HEK293 (cell line): ENCODE measurements at regions not wholly inside any gene's neighbourhood (a gene's known extent, or its start where the extent isn't known, plus 50 kb on each side); places are given as distances from the start of the nearest gene placed in this dataset.

Experiments
- CTCF ChIA-PET: fragments of 350-600 bp; formaldehyde crosslinking; extraction: SDS; loops from one replicate; lab custom pipeline; 2021; ENCODE audit warnings: antibody characterized with exemption; lab: Yijun Ruan, JAX
- POLR2A ChIA-PET: fragments of 300-600 bp; formaldehyde crosslinking; extraction: SDS; loops from one replicate; lab custom pipeline; 2020; ENCODE audit warnings: antibody characterized with exemption, inconsistent platforms; lab: Yijun Ruan, JAX
- H3K27ac ChIP-seq: fragments of 200-500 bp; sonication (Bioruptor generic); 2 replicates; pipeline ENCODE4 v1.5.1; 2014; ENCODE audit warnings: low read depth, low read length, control low read depth, inconsistent platforms; ENCODE audit errors: extremely low read depth
- H3K36me3 ChIP-seq, 2 experiments: fragments of 200-500 bp in 1 of 2; sonication (Bioruptor generic) in 1 of 2; 1 replicate in 1 of 2; 2 replicates in 1 of 2; pipeline ENCODE4 v1.5.1; 2014 to 2017; ENCODE audit warnings: inconsistent platforms in 2 of 2, low read length in 2 of 2; ENCODE audit not compliant: control insufficient read depth in 2 of 2, insufficient read depth in 1 of 2
- H3K4me1 ChIP-seq: fragments of 200-500 bp; sonication (Bioruptor generic); 2 replicates; pipeline ENCODE4 v1.5.1; 2014; ENCODE audit warnings: mild to moderate bottlenecking, low read length, inconsistent platforms; ENCODE audit not compliant: control insufficient read depth, insufficient read depth
- H3K4me3 ChIP-seq: 2 replicates; pipeline ENCODE4 v1.5.1; 2011; ENCODE audit warnings: low read depth, mild to moderate bottlenecking, control low read depth, low read length, moderate library complexity
- H3K9me3 ChIP-seq: fragments of 200-500 bp; sonication (Bioruptor generic); 2 replicates; pipeline ENCODE4 v1.5.1; 2014; ENCODE audit warnings: low read depth, low read length, inconsistent platforms; ENCODE audit not compliant: control insufficient read depth, insufficient read depth
- GFI1B ChIP-seq: fragments of 450-650 bp; formaldehyde crosslinking; IDR thresholded peaks from 2 replicates; pipeline ENCODE4 v1.5.1; 2016; ENCODE audit warnings: missing biosample characterization, missing genetic modification characterization
- GLI2 ChIP-seq: fragments of 450-650 bp; formaldehyde crosslinking; IDR thresholded peaks from 2 replicates; pipeline ENCODE4; 2017; ENCODE audit warnings: missing biosample characterization, missing genetic modification characterization, low read depth, borderline replicate concordance
- HOXA7 ChIP-seq: sonication (generic); formaldehyde crosslinking; IDR thresholded peaks from 2 replicates; pipeline ENCODE4 v1.8.1; 2022; ENCODE audit warnings: missing genetic modification reagents, borderline replicate concordance
- HOXC10 ChIP-seq: sonication (generic); formaldehyde crosslinking; IDR thresholded peaks from 2 replicates; pipeline ENCODE4 v1.8.1; 2023; ENCODE audit warnings: mild to moderate bottlenecking, missing genetic modification reagents
- REPIN1 ChIP-seq: fragments of 450-650 bp; formaldehyde crosslinking; IDR thresholded peaks from 2 replicates; pipeline ENCODE4 v1.5.1; 2017; ENCODE audit warnings: missing biosample characterization, missing genetic modification characterization, low read depth
- TCF7L2 ChIP-seq: IDR thresholded peaks from 2 replicates; pipeline ENCODE4 v1.6.1; 2011; ENCODE audit warnings: low read depth, mild to moderate bottlenecking, inconsistent platforms, low read length, moderate library complexity, borderline replicate concordance
- ZBTB17 ChIP-seq: fragments of 450-650 bp; formaldehyde crosslinking; IDR thresholded peaks from 2 replicates; pipeline ENCODE4 v1.5.1; 2016; ENCODE audit warnings: missing biosample characterization, missing genetic modification characterization
- ZNF138 ChIP-seq: fragments of 450-650 bp; formaldehyde crosslinking; IDR thresholded peaks from 2 replicates; pipeline ENCODE4 v1.5.1; 2016; ENCODE audit warnings: missing biosample characterization, missing genetic modification characterization, borderline replicate concordance
- ZNF146 ChIP-seq: fragments of 450-650 bp; formaldehyde crosslinking; IDR thresholded peaks from 2 replicates; pipeline ENCODE4 v1.5.1; 2016; ENCODE audit warnings: missing biosample characterization, missing genetic modification characterization
- ZNF169 ChIP-seq: fragments of 450-650 bp; formaldehyde crosslinking; IDR thresholded peaks from 2 replicates; pipeline ENCODE4 v1.5.1; 2016; ENCODE audit warnings: missing biosample characterization, missing genetic modification characterization
- ZNF223 ChIP-seq: fragments of 450-650 bp; formaldehyde crosslinking; IDR thresholded peaks from 2 replicates; pipeline ENCODE4 v1.5.1; 2016; ENCODE audit warnings: missing biosample characterization, missing genetic modification characterization
- ZNF280D ChIP-seq: fragments of 450-650 bp; formaldehyde crosslinking; IDR thresholded peaks from 2 replicates; pipeline ENCODE4 v1.5.1; 2016; ENCODE audit warnings: missing biosample characterization, missing genetic modification characterization
- ZNF292 ChIP-seq: fragments of 450-650 bp; formaldehyde crosslinking; IDR thresholded peaks from 2 replicates; pipeline ENCODE4 v1.5.1; 2016; ENCODE audit warnings: low read depth, missing biosample characterization, missing genetic modification characterization, borderline replicate concordance
- ZNF426 ChIP-seq: fragments of 450-650 bp; formaldehyde crosslinking; IDR thresholded peaks from 2 replicates; pipeline ENCODE4 v1.5.1; 2017; ENCODE audit warnings: missing biosample characterization, missing genetic modification characterization, mild to moderate bottlenecking, inconsistent platforms, moderate library complexity
- ZNF449 ChIP-seq: fragments of 450-650 bp; formaldehyde crosslinking; IDR thresholded peaks from 2 replicates; pipeline ENCODE4 v1.5.1; 2017; ENCODE audit warnings: missing biosample characterization, mild to moderate bottlenecking, missing genetic modification characterization, moderate library complexity
- ZNF473 ChIP-seq: fragments of 450-650 bp; formaldehyde crosslinking; IDR thresholded peaks from 2 replicates; pipeline ENCODE4 v1.5.1; 2017; ENCODE audit warnings: missing biosample characterization, missing genetic modification characterization
- ZNF514 ChIP-seq: fragments of 450-650 bp; formaldehyde crosslinking; IDR thresholded peaks from 2 replicates; pipeline ENCODE4 v1.5.1; 2016; ENCODE audit warnings: missing biosample characterization, missing genetic modification characterization
- ZNF529 ChIP-seq: fragments of 450-650 bp; formaldehyde crosslinking; IDR thresholded peaks from 2 replicates; pipeline ENCODE4 v1.5.1; 2017; ENCODE audit warnings: missing genetic modification characterization, missing biosample characterization; ENCODE audit not compliant: insufficient replicate concordance
- ZNF544 ChIP-seq: fragments of 450-650 bp; formaldehyde crosslinking; IDR thresholded peaks from 2 replicates; pipeline ENCODE4 v1.5.0; 2017; ENCODE audit warnings: missing biosample characterization, missing genetic modification characterization
- ZNF585B ChIP-seq: fragments of 450-650 bp; formaldehyde crosslinking; IDR thresholded peaks from 2 replicates; pipeline ENCODE4 v1.5.1; 2016; ENCODE audit warnings: missing biosample characterization, missing genetic modification characterization
- ZNF624 ChIP-seq: fragments of 450-650 bp; formaldehyde crosslinking; IDR thresholded peaks from 2 replicates; pipeline ENCODE4 v1.5.1; 2017; ENCODE audit warnings: missing biosample characterization, missing genetic modification characterization
- ZNF654 ChIP-seq: fragments of 450-650 bp; formaldehyde crosslinking; IDR thresholded peaks from 2 replicates; pipeline ENCODE4 v1.5.1; 2016; ENCODE audit warnings: low read depth, missing biosample characterization, missing genetic modification characterization
- ZNF670 ChIP-seq: fragments of 450-650 bp; formaldehyde crosslinking; IDR thresholded peaks from 2 replicates; pipeline ENCODE4 v1.5.1; 2016; ENCODE audit warnings: missing biosample characterization, missing genetic modification characterization, low read depth
- ZNF707 ChIP-seq: fragments of 450-650 bp; formaldehyde crosslinking; IDR thresholded peaks from 2 replicates; pipeline ENCODE4 v1.5.1; 2016; ENCODE audit warnings: missing biosample characterization, missing genetic modification characterization
- ZNF76 ChIP-seq: fragments of 450-650 bp; formaldehyde crosslinking; IDR thresholded peaks from 2 replicates; pipeline ENCODE4; 2016; ENCODE audit warnings: low read depth, missing biosample characterization, missing genetic modification characterization, borderline replicate concordance
- ZNF768 ChIP-seq: fragments of 450-650 bp; formaldehyde crosslinking; IDR thresholded peaks from 2 replicates; pipeline ENCODE4 v1.5.1; 2018; ENCODE audit warnings: missing biosample characterization, mild to moderate bottlenecking, missing genetic modification characterization
- ZXDB ChIP-seq: fragments of 450-650 bp; formaldehyde crosslinking; IDR thresholded peaks from 2 replicates; pipeline ENCODE4 v1.5.1; 2016; ENCODE audit warnings: missing biosample characterization, missing genetic modification characterization
- TF ChIP-seq, protein P1 (sequence below): fragments of 450-650 bp; formaldehyde crosslinking; IDR thresholded peaks from 2 replicates; pipeline ENCODE4 v1.5.1; 2016; ENCODE audit warnings: missing biosample characterization, missing genetic modification characterization
- TF ChIP-seq, protein P2 (sequence below): fragments of 450-650 bp; formaldehyde crosslinking; IDR thresholded peaks from 2 replicates; pipeline ENCODE4 v1.5.1; 2016; ENCODE audit warnings: missing biosample characterization, missing genetic modification characterization, low read depth

DNA sequence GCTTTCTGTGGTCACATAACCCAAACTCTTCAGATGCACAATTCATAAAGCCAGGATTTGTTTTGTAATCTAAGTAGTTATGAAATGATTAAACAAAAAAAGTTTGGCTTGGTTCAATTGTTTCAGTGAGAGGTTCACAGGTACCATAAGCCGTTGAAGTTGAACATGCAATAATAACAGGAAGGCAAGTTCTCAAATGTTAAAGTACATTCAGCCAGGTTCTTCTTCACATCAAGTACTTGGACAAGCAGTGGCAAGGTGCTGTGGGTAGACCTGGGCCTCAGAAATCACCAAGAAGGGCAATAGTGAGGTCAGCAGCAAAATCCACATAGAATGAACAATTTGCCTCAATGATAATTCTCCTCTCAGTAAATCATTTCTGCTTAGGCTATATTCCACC lies 175.5 kb downstream of the EPM2A start:
- no peak overlapping the region for H3K27ac ChIP-seq
- no peak for TF ChIP-seq ZNF473
- TF ChIP-seq ZNF514 (tag by site-specific recombination) = no peak
- TF ChIP-seq ZNF449 (tag by site-specific recombination) = no peak
- no peak for TF ChIP-seq ZNF670 (tag by site-specific recombination)
- TF ChIP-seq, protein P1, sequence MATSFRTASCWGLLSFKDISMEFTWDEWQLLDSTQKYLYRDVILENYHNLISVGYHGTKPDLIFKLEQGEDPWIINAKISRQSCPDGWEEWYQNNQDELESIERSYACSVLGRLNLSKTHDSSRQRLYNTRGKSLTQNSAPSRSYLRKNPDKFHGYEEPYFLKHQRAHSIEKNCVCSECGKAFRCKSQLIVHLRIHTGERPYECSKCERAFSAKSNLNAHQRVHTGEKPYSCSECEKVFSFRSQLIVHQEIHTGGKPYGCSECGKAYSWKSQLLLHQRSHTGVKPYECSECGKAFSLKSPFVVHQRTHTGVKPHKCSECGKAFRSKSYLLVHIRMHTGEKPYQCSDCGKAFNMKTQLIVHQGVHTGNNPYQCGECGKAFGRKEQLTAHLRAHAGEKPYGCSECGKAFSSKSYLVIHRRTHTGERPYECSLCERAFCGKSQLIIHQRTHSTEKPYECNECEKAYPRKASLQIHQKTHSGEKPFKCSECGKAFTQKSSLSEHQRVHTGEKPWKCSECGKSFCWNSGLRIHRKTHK (tag by site-specific recombination) = no peak
- TF ChIP-seq ZNF280D (tag by site-specific recombination) = no peak
- TF ChIP-seq GLI2 (tag by site-specific recombination) = no peak
- TF ChIP-seq ZNF76 (tag by site-specific recombination) = no peak
- TF ChIP-seq ZNF223 (tag by site-specific recombination) = no peak
- TF ChIP-seq REPIN1 (tag by site-specific recombination) = no peak
- no peak for TF ChIP-seq HOXA7
- no peak for TF ChIP-seq ZNF654 (tag by site-specific recombination)
- TF ChIP-seq HOXC10 (CRISPR knock-in tag) = no peak
- TF ChIP-seq ZNF426 (tag by site-specific recombination) = no peak
- TF ChIP-seq ZNF146 (tag by site-specific recombination) = no peak
- TF ChIP-seq ZBTB17 = no peak
- TF ChIP-seq ZNF529 (tag by site-specific recombination) = no peak
- no peak for TF ChIP-seq ZNF768
- TF ChIP-seq, all 188 proteins: peak for 0
- H3K4me1 ChIP-seq = no peaks in the 10 kb centered on the region
- no peak overlapping the region for H3K4me3 ChIP-seq
- H3K9me3 ChIP-seq = no peaks in the 10 kb centered on the region
- no peaks in the 10 kb centered on the region for H3K36me3 ChIP-seq
- POLR2A ChIA-PET = no interaction called here
- CTCF ChIA-PET = no interaction called here

DNA sequence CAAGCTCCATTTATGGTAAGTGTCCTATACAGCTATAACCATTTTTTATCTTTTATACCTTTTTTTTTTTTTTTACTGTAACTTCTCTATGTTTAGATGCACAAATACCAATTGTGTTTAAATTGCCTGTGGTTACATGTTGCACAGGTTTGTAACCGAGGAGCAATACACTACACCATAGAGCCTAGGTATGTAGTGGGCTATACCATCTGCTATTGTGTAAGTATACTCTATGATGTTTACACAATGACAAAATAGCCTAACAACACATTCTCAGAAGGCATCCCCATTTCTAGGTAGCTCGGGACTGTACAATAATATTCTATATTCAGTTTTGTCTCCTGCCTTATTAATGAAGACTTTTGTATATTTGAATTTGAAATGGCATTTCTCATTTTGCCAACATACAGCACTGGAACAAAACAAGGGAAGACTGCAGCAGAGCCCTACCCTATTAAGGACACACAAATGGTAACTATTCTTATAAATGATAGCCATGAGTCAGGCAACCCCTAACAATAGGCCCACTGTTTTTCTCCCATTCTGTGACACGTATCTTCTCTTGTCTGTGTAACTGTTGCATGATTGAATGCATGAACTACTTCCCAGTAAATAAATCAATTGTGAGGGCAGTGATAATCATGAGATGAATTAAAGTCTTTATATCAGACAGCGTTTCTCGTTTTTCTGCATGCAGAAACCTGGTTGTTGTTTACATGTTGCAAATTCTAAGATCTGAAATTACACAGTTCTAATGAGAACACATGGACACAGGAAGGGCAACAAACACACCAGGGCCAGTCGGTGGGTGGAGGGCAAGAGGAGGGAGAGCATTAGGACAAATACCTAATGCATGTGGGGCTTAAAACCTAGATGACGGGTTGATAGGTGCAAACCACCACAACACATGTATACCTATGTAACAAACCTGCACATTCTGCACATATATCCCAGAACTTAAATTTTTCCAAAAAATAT lies 173.9 kb downstream of the EPM2A start:
- Histone ChIP-seq H3K4me3 (no peak overlapping the region), H3K27ac (no peak overlapping the region), H3K9me3 (no peaks in the 10 kb centered on the region), H3K36me3 (no peaks in the 10 kb centered on the region), H3K4me1 (no peaks in the 10 kb centered on the region)
- ChIA-PET CTCF (no interaction called here), POLR2A (no interaction called here)
- TF ChIP-seq ZNF169 = no peak
- TF ChIP-seq, protein P2, sequence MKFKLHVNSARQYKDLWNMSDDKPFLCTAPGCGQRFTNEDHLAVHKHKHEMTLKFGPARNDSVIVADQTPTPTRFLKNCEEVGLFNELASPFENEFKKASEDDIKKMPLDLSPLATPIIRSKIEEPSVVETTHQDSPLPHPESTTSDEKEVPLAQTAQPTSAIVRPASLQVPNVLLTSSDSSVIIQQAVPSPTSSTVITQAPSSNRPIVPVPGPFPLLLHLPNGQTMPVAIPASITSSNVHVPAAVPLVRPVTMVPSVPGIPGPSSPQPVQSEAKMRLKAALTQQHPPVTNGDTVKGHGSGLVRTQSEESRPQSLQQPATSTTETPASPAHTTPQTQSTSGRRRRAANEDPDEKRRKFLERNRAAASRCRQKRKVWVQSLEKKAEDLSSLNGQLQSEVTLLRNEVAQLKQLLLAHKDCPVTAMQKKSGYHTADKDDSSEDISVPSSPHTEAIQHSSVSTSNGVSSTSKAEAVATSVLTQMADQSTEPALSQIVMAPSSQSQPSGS = no peak
- no peak for TF ChIP-seq ZNF292 (tag by site-specific recombination)
- TF ChIP-seq ZXDB (tag by site-specific recombination) = no peak
- TF ChIP-seq ZNF624 (tag by site-specific recombination) = no peak
- TF ChIP-seq TCF7L2 = no peak
- no peak for TF ChIP-seq ZNF585B (tag by site-specific recombination)
- no peak for TF ChIP-seq ZNF707 (tag by site-specific recombination)
- no peak for TF ChIP-seq ZNF138 (tag by site-specific recombination)
- no peak for TF ChIP-seq GFI1B
- no peak for TF ChIP-seq ZNF544
- TF ChIP-seq ZNF768 = no peak
- no peak for TF ChIP-seq HOXC10 (CRISPR knock-in tag)
